GM21423 (cell line): ENCODE measurements at regions not wholly inside any gene's neighbourhood (a gene's known extent, or its start where the extent isn't known, plus 50 kb on each side); places are given as distances from the start of the nearest gene placed in this dataset.
"Not testable (repeated sequence)": the region's sequence is repeated elsewhere in the genome, so short reads cannot be mapped to it uniquely, and the experiment has no call there.

Experiments used
- ATAC-seq: cut with Tn5 transposase; IDR thresholded peaks from one replicate; pipeline ENCODE4 v1.9.1; 2021; ENCODE audit warnings: mild to moderate bottlenecking, moderate library complexity; ENCODE audit not compliant: unreplicated experiment

DNA sequence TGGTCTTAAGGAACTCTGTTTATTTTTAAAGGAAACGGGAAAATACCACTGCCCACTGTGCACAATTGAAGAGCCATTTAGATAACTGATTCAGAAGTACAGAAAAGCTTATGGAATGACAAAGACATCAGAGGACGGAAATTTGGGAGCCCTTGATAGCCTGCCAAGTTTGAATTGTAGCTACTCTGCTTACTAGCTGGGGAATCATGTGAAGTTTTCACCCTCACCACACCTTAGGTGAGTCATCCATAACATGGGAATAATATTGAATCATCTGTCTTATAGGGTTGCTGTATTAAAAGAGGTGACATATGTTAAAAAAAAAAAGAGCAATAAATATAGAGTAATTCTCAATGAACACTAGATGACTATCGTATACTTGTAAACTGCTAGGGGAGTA lies 1104.2 kb downstream of the GATA3 start:
- no peak for ATAC-seq

DNA sequence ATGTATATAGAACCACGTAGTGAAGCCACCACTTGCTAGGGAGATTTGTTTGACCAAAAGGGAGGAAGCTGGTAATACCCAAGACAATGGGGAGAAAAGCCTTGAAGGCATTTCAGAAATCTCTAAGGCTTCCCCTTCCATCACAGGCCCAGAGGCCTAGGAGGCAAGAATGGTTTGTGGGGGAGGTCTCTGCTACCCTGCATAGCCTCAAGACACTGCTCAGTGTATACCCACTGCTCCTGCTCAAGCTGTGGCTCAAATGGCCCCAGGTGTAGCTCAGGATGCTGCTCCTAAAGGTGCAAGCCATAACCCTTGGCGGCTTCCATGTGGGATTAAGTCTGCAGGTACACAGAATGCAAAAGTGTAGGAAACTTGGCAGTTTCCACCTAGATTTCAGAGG lies 1105.8 kb downstream of the GATA3 start:
- ATAC-seq = no peak

DNA sequence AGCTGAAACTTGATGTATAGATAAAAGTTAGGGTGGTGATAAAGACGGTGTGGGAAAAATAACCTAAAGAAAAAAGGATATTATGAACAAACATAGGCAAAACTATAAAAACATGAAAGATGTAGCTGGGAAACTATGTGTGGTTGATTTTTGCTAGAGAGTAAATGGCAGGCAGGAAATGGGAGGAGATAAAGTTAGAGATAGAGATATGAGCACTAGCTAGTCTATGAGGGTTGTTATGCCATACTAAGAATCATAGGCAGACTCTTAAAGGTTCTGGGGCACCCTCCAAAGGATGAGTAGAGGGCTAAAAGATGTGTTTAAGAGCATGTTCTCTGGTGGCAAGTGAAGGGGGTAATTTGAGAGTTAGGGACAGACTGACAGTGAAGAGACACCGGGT lies 1109.2 kb downstream of the GATA3 start:
- ATAC-seq = no peak

GRCh38 chr10:9166770-9167169 lies 1112.3 kb downstream of the GATA3 start:
- no peak for ATAC-seq

GRCh38 chr10:9172276-9172675 lies 1117.8 kb downstream of the GATA3 start:
- no peak for ATAC-seq

GRCh38 chr10:9175200-9175599 lies 1120.7 kb downstream of the GATA3 start:
- ATAC-seq = no peak

- not testable (repeated sequence) for ATAC-seq
Observed at GRCh38 chr10:9183197-9183880, 1128.9 kb downstream of the GATA3 start.

- ATAC-seq = no peak
Observed at GRCh38 chr10:9188022-9188810, 1133.7 kb downstream of the GATA3 start.

DNA sequence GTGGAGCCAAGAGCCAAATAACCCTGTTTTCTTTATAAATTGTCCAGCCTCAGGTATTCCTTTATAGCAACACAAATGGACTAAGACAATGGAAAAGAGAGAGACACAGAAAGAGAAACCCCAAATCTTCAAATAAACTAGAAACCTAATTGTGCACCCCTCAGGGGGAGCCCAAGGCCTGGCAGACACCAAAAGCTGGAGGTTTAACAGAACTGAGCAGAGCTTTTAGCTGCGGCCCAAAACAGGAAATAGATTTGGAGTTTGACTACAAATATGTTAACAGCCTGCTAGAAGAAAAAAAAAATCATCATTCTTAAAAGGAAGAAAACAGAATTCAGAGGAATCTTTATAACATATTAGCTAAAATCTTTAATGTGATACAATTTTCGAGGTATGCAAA lies 1135.0 kb downstream of the GATA3 start:
- no peak for ATAC-seq

DNA sequence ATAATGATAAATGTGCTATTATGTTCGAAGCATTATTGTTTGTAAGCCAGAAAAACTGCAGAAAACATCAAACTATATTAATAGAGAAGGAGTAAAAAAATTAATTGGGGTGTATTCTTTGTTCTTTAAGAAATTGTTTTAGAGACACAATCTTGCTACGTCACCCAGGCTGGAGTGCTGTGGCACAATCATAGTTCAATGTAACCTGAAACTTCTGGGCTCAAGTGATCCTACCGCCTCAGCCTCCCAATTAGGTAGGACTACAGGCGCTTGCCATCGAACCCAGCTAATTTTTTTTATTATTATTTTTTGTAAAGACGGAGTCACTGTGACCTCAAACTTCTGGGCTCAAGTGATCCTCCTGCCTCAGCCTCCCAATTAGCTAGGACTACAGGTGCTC lies 1138.6 kb downstream of the GATA3 start:
- no peak for ATAC-seq

GRCh38 chr10:9195385-9195784 lies 1140.9 kb downstream of the GATA3 start:
- no peak for ATAC-seq

DNA sequence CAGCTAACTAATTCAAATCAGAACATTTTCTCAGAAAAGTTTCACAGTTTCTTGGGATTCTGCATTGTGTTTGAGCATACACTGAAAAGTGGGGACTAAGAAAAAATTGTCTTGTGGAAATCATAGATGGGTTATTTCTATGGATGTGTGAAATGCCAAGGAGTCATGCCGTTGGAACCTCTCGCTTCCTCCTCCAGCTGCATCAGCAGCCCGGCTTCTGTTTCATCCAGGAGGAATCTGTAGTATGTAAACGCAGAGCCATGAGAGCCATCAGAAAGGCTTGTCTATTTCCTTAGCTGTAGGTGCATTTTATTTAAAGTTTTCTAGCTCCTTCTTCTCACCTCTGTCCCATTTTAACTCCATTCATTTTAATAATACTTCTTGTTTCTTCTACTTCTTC lies 1144.1 kb downstream of the GATA3 start:
- ATAC-seq = no peak

- no peak for ATAC-seq
Observed at GRCh38 chr10:9205558-9205957, 1151.1 kb downstream of the GATA3 start.

- ATAC-seq = peak; percentile 83
Observed at GRCh38 chr10:9209105-9209798, 1154.8 kb downstream of the GATA3 start.

DNA sequence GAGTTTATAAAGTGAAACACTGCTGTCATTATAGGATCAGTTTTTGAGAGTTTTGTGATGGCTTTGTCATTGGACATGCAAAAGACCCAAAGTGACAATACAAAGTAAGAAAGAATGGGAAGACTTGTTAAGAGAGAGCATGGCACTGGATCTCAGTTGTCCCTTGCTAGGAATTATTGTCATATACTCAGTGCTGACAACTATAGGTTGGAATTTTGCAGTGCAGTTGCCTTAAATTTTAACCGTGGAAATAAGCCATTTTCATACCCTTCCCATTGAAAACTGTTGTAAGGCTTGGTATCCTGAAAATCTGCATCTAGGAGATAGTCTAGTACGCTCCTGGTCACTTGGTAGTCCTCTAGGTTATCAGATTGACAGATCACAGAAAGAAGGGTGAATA lies 1156.7 kb downstream of the GATA3 start:
- no peak for ATAC-seq

DNA sequence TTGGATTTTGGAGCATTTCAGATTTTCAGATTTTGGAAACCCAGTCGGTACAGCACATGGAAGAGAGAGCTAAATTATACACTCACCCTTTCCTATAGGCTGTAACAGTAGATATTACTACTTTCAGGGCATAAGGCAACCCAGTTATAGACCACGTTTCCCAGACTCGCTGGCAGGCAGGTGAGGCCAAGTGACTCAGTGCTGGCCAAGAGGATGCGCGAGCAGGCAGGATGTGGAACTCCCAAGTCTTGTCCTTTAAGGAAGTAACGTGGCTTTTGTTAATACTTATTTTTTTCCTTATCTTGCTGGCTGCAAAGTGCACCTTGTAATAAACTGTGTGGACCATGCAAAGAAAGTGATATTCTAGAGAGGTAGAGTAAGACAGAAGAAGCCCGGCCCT lies 1160.1 kb downstream of the GATA3 start:
- no peak for ATAC-seq

GRCh38 chr10:9215121-9215520 lies 1160.6 kb downstream of the GATA3 start:
- ATAC-seq = no peak

DNA sequence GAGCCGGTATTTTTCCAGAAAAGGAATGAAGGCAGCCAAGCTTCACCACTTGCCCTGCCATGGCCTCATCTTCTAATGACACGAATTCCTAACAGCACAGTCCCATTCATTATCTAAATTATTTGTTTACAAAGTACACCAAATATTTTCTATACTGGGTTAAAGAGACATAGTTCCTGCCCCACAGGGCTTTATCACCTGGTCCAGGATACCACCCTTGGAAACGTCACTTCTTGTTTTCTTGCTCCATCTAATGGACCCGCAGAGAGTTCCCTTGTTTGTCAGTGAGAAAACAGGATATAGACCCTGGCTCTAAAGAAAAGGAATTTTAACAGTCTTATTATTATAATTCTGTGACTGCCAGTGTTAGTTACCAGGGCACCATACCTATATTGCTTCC lies 1165.4 kb downstream of the GATA3 start:
- ATAC-seq = no peak

DNA sequence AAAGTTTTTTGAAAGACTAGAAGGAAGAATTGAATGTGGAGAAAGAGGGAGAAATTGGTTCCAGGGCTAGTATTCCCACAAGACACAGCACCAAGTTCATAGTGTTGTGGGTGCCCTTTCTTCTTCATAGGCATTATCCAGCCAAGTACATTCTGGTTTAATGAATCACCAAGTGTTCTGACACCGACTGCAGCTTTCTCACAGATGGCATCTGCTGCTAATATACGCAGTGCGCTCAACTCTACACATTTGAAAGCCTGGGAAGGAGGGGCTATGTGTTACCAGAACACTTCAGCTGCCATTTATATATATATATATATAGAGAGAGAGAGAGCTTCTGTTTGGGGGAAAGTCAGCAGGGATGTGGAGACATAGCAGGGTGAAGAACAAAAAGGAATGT lies 1168.4 kb downstream of the GATA3 start:
- no peak for ATAC-seq

GRCh38 chr10:9227679-9228365 lies 1173.3 kb downstream of the GATA3 start:
- ATAC-seq = no peak

GRCh38 chr10:9228771-9229170 lies 1174.3 kb downstream of the GATA3 start:
- no peak for ATAC-seq
